OCI-LY3 (cell line): ENCODE measurements at regions not wholly inside any gene's neighbourhood (a gene's known extent, or its start where the extent isn't known, plus 50 kb on each side); places are given as distances from the start of the nearest gene placed in this dataset.

Source experiments
- H2AFZ ChIP-seq: fragments of 200-600, 300-600 bp; shearing (Covaris generic); 2 replicates; pipeline ENCODE4 v1.6.0; 2014; ENCODE audit warnings: antibody characterized with exemption, low read depth, low read length
- H3K27ac ChIP-seq: fragments of 200-600, 300-600 bp; sonication (generic); 2 replicates; pipeline ENCODE4 v1.5.1; 2014; ENCODE audit warnings: mild to moderate bottlenecking, low read length, moderate library complexity, mixed read lengths
- H3K27me3 ChIP-seq: fragments of 200-600, 300-600 bp; sonication (generic); 2 replicates; pipeline ENCODE4 v1.6.1; 2014; ENCODE audit warnings: low read depth, low read length, mixed read lengths
- H3K36me3 ChIP-seq: fragments of 200-600, 300-600 bp; sonication (generic); replicated peaks from 2 replicates; pipeline ENCODE3; 2014; ENCODE audit warnings: low read depth, low read length, mixed read lengths
- H3K4me1 ChIP-seq: fragments of 300-600, 200-600 bp; sonication (generic); 2 replicates; pipeline ENCODE4 v1.6.1; 2014; ENCODE audit warnings: low read length, mixed read lengths
- H3K4me2 ChIP-seq: fragments of 200-600, 300-600 bp; sonication (generic); 2 replicates; pipeline ENCODE4 v1.6.1; 2014; ENCODE audit warnings: low read length, mixed read lengths
- H3K4me3 ChIP-seq: fragments of 300-600, 200-600 bp; sonication (generic); 2 replicates; pipeline ENCODE4 v1.5.1; 2014; ENCODE audit warnings: antibody characterized with exemption, mild to moderate bottlenecking, low read length, moderate library complexity
- H3K79me2 ChIP-seq: fragments of 300-600, 200-600 bp; shearing (Covaris generic); 2 replicates; pipeline ENCODE4 v1.6.1; 2014; ENCODE audit warnings: mild to moderate bottlenecking, low read length, mixed read lengths
- H3K9ac ChIP-seq: fragments of 300-600, 200-600 bp; shearing (Covaris generic); 2 replicates; pipeline ENCODE4 v1.6.0; 2014; ENCODE audit warnings: mild to moderate bottlenecking, low read length, moderate library complexity
- H3K9me3 ChIP-seq: fragments of 200-600, 300-600 bp; shearing (Covaris generic); 2 replicates; pipeline ENCODE4 v1.6.1; 2014; ENCODE audit warnings: low read length, mixed read lengths; ENCODE audit not compliant: insufficient read depth
- H4K20me1 ChIP-seq: fragments of 200-600, 300-600 bp; sonication (generic); 2 replicates; pipeline ENCODE4 v1.6.1; 2016; ENCODE audit warnings: low read length, mixed read lengths; ENCODE audit not compliant: insufficient read depth
- EZH2phosphoT487 ChIP-seq: fragments of 200-600 bp; shearing (Covaris generic); IDR thresholded peaks from 2 replicates; pipeline ENCODE4 v1.6.1; 2018; ENCODE audit warnings: antibody characterized with exemption, mixed run types, low read depth
- TF ChIP-seq, protein P1 (sequence below): fragments of 200-600, 300-600 bp; sonication (generic); IDR thresholded peaks from 2 replicates; pipeline ENCODE4 v1.5.1; 2014; ENCODE audit warnings: antibody characterized with exemption, low read length, low read depth

DNA sequence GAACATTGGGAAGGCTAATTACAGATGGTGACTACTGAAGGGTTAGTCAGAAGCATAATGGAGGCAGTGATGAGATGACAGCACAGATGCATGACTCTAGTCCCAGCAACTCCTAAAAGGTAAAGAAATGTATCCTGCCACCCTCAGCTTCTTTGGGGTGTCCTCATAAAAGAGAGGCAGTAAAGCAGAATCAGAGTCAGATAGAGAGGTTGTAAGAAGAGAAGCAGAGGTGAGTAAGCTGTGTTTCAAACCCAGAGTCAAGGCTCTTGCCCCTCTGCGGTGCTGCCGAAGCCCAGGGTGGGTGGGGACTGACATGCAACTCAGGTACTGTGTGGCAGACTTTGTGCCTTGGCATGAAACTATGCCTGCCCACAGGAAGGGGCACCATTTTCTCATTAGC lies 59.5 kb upstream of the PGM2 start:
- TF ChIP-seq, protein P1, sequence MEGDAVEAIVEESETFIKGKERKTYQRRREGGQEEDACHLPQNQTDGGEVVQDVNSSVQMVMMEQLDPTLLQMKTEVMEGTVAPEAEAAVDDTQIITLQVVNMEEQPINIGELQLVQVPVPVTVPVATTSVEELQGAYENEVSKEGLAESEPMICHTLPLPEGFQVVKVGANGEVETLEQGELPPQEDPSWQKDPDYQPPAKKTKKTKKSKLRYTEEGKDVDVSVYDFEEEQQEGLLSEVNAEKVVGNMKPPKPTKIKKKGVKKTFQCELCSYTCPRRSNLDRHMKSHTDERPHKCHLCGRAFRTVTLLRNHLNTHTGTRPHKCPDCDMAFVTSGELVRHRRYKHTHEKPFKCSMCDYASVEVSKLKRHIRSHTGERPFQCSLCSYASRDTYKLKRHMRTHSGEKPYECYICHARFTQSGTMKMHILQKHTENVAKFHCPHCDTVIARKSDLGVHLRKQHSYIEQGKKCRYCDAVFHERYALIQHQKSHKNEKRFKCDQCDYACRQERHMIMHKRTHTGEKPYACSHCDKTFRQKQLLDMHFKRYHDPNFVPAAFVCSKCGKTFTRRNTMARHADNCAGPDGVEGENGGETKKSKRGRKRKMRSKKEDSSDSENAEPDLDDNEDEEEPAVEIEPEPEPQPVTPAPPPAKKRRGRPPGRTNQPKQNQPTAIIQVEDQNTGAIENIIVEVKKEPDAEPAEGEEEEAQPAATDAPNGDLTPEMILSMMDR = no peak
- no peak for TF ChIP-seq EZH2phosphoT487
- H3K9me3 ChIP-seq = no peaks in the 10 kb centered on the region
- H3K9ac ChIP-seq = no peak overlapping the region
- no peak overlapping the region for H3K4me2 ChIP-seq
- no peaks in the 10 kb centered on the region for H3K4me1 ChIP-seq
- 0 out of 2 replicates have a peak, but pooled peaks cover 3% of the 10 kb centered on the region for H3K27me3 ChIP-seq
- H3K27ac ChIP-seq = no peak overlapping the region
- no peaks in the 10 kb centered on the region for H3K36me3 ChIP-seq
- H3K79me2 ChIP-seq = no peaks in the 10 kb centered on the region
- H2AFZ ChIP-seq = no peak overlapping the region
- no peak overlapping the region for H3K4me3 ChIP-seq
- H4K20me1 ChIP-seq = no peaks in the 10 kb centered on the region

DNA sequence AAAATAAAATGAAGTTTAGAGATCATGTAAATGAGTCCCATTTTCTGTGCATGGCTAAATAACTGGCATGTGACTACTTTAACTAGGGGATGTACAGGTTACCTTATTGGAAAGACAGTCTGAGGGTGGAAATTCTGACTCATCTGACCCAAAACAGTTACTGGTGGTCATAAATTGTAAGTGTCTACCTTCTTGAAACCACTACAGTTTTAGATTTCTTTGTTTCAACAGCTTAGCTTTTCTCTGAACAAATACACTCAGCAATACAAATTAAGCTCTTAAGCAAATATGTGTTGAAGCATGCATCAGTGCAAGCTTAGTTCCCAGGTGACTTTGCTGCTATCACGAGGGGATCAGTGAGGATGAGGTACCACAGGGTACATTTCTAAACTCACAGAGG lies 60.7 kb upstream of the PGM2 start:
- no peak overlapping the region for H3K9ac ChIP-seq
- 0 out of 2 replicates have a peak, but pooled peaks cover 3% of the 10 kb centered on the region for H3K27me3 ChIP-seq
- H3K27ac ChIP-seq = no peak overlapping the region
- no peaks in the 10 kb centered on the region for H3K79me2 ChIP-seq
- TF ChIP-seq EZH2phosphoT487 = no peak
- TF ChIP-seq, protein P1 = no peak
- no peaks in the 10 kb centered on the region for H3K9me3 ChIP-seq
- H3K36me3 ChIP-seq = no peaks in the 10 kb centered on the region
- H3K4me2 ChIP-seq = no peak overlapping the region
- H3K4me3 ChIP-seq = no peak overlapping the region
- no peaks in the 10 kb centered on the region for H4K20me1 ChIP-seq
- H3K4me1 ChIP-seq = no peaks in the 10 kb centered on the region
- H2AFZ ChIP-seq = no peak overlapping the region

DNA sequence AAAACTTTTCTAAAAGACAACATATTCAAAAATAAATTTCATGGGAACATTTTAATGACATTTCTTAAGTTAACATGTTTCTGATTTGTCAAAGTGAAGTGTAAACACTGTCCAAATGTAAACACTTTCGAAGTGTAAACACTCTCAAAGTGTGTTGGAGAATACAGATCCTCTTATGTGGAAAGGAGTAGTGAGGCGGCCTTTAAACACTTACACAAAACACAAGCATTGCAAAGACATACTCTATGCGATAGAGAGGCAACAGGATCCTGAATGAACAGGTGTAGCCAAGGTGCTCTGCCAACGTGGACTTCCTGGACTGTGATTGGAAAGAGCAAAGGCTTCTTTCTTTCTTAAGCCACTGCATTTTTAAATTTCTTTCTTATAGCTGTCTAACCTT lies 62.7 kb upstream of the PGM2 start:
- TF ChIP-seq EZH2phosphoT487 = no peak
- TF ChIP-seq, protein P1 = no peak
- Histone ChIP-seq H3K4me2 (no peak overlapping the region), H2AFZ (no peak overlapping the region), H3K9ac (no peak overlapping the region), H3K4me3 (no peak overlapping the region), H3K27me3 (no peaks in the 10 kb centered on the region), H3K9me3 (no peaks in the 10 kb centered on the region), H3K27ac (no peak overlapping the region), H3K36me3 (no peaks in the 10 kb centered on the region), H4K20me1 (no peaks in the 10 kb centered on the region), H3K79me2 (no peaks in the 10 kb centered on the region), H3K4me1 (no peaks in the 10 kb centered on the region)

- H3K9me3 ChIP-seq = no peaks in the 10 kb centered on the region
- no peaks in the 10 kb centered on the region for H3K79me2 ChIP-seq
- no peak overlapping the region for H3K4me3 ChIP-seq
- H3K4me2 ChIP-seq = no peak overlapping the region
- H3K27me3 ChIP-seq = no peaks in the 10 kb centered on the region
- no peaks in the 10 kb centered on the region for H3K36me3 ChIP-seq
- H3K4me1 ChIP-seq = no peaks in the 10 kb centered on the region
- H3K9ac ChIP-seq = no peak overlapping the region
- no peak for TF ChIP-seq EZH2phosphoT487
- TF ChIP-seq, protein P1 = no peak
- H3K27ac ChIP-seq = no peak overlapping the region
- no peak overlapping the region for H2AFZ ChIP-seq
- H4K20me1 ChIP-seq = no peaks in the 10 kb centered on the region
Measured at GRCh38 chr4:37762991-37763368, 63.5 kb upstream of the PGM2 start.
